Left cardiac atrium (tissue), 4 donors: ENCODE measurements at regions not wholly inside any gene's neighbourhood (a gene's known extent, or its start where the extent isn't known, plus 50 kb on each side); places are given as distances from the start of the nearest gene placed in this dataset.
"Not testable (repeated sequence)": the region's sequence is repeated elsewhere in the genome, so short reads cannot be mapped to it uniquely, and the experiment has no call there.

Source experiments
- ATAC-seq, 2 donors: fragments of 200-7000 bp; cut with Tn5 transposase; one replicate each; pipeline ENCODE4 v1.9.1; 2020; ENCODE audit warnings: mild to moderate bottlenecking in 2 of 2, moderate library complexity in 2 of 2
- DNase-seq: peaks from one replicate; pipeline ENCODE4 v3.0.0-alpha.2; 2020
- intact Hi-C, 2 donors: fragments of 100-400 bp; cut with DNase I; formaldehyde crosslinking; loops; one replicate each; pipeline versions ENCODE4 v1.14.1 to v1.15.1; 2022 to 2023
- donor health status: DM: no; HTN: yes; CAD: no.
- donor health status: DM: no; HTN: yes; CAD: no; lungs with severe emphysema.
- donor health status: DM: yes; HTN: yes; CAD: no.
- donor health status: Dilated cardiomyopathy.

DNA sequence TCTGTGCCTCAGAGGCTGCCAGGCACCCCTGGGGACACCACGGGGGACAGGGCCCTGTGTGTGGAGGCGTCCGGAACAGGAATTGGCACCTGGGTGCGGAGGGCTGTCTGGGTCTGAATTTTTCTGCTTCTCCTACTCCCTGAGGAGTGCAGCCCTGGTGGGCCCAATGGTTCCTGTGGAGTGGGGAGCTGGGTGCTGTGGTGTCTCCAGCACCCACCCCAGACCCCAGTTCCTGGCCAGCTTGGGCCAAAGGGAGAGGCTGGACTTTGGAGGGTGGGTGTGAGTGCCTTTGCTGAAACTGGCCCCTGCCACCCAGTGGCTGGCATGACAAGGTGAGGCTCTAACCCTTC is 240.6 kb downstream of the GOLGA6L6 start:
- intact Hi-C loops, DNase-seq, ATAC-seq: not testable (repeated sequence)

DNA sequence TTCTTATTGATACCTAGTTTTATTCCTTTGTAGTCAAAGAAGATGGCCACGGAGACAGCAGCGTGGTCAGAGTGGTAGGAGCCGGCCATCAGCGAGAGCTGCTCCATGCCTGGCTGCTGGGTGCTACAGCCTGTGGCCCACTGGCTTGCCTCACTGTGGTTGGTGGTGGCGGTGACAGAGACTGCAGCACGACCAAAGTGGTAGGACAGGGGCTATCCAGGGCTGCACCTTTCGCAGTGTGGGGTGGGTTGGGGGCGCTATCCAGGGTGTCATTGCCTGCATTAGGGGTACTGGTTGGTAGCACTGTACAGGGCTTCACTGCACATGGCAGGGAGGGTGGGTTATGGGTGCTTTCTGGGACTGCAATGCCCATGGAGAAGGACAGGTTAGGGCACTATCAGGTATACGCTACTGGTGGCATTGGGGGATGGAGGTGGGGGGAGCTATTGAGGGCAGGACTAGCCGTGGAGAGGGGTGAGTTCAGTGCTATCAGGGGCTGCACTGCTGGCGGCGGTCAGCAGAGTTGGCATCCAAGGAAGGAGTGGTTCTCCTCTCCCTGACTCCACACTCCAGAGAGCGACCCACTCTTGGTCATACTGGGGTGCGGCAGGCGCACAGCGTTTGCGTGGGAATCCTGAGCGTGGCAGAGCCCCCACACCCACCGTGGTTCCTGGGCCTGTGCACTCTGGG is 241.1 kb downstream of the GOLGA6L6 start:
- intact Hi-C loops, DNase-seq, ATAC-seq: not testable (repeated sequence)

DNA sequence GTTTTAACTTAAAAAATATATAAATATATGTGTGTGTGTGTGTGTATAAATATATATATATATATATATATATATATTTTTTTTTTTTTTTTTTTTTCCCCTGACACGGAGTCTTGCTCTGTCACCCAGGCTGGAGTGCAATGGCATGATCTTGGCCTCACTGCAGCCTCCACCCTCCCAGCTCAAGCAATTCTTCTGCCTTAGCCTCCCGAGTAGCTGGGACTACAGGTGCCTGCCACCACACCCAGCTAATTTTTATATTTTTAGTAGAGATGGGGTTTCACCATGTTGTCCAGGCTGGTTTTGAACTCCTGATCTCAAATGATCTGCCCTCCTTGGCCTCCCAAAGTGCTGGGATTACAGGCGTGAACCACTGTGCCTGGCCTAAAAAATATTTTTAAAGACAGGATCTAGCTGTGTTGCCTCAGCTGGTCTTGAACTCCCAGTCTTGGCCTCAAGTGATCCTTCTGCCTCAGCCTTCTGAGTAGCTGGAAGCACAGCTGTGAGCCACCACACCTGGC is 243.9 kb downstream of the GOLGA6L6 start:
- DNase-seq, intact Hi-C loops, ATAC-seq: not testable (repeated sequence)

DNA sequence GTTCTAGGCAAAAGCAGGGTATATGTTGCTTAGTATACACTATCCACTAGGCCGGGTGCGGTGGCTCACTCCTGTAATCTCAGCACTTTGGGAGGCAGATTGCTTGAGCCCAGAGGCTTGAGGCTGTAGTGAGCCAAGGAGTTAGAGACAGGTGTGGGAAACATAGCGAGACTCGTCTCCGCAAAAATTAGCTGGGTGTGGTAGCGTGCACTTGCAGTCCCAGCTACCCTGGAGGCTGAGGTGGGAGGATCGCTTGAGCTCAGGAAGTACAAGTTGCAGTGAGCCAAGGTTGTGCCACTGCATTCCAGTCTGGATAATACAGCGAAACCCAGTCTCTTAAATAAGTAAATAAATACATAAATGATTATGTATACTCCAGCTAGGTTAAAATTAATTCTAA is 245.3 kb downstream of the GOLGA6L6 start:
- DNase-seq, intact Hi-C loops, ATAC-seq: not testable (repeated sequence)

DNA sequence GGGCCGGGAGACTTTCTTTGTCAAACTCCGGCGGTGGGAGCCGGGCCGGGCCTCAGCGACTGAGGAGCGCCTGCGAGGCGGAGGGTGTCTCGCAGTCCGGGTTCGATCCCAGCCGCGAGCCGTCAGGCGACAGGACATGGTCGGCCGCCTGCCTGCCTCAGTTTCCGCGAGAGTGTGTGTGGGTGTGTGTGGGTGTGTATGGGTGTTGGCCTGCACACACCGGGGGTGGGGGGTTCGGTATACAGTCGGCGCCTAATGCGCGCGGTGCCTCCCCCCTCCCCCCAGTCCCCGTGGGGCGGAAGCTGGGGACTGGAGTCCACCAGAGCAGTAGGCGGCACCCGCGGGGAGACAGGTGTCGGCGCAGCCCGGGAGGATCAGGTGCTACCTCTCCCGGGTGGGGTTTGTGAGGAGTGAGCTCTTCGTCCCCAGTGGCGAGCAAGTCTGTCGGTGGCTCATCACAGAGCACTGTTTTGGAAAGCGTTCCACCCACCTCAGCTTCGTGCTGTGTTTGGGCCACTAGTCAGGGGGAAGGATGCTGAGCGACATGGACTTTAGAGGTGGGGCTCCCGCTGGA is 246.3 kb downstream of the GOLGA6L6 start:
- DNase-seq = no peak
- ATAC-seq = no peak
- intact Hi-C loops = no loop called here

DNA sequence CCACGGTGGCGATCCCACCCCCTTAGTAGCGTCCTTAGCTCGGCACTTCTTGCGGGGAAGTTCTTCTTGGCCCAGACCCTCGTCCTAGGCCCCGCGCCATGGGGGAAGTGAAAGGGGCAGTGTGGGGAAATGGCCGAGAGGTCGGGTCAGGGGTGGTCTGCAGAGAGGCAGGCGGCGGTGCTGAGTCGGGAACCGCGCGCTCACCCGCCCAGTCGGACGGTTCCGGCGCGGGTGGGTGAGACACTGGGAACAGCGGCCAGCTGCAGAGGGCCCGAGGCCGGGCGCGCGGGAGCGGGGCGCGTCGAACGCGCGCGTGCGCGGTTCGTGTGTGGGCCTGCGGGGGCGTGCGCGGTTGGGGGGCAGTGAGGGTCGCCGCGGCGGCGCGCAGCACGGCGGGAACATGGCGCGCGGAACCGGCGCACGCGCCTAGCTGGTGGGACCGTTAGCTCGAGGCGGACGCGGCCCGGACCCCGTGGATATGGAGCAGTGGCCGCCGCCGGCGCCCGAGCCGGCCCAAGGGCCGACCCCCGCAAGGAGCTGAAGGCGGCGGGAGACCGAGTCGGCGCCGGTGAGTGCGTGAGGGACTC is 246.9 kb downstream of the GOLGA6L6 start:
- ATAC-seq = no peak
- DNase-seq = no peak
- intact Hi-C loops = no loop called here

DNA sequence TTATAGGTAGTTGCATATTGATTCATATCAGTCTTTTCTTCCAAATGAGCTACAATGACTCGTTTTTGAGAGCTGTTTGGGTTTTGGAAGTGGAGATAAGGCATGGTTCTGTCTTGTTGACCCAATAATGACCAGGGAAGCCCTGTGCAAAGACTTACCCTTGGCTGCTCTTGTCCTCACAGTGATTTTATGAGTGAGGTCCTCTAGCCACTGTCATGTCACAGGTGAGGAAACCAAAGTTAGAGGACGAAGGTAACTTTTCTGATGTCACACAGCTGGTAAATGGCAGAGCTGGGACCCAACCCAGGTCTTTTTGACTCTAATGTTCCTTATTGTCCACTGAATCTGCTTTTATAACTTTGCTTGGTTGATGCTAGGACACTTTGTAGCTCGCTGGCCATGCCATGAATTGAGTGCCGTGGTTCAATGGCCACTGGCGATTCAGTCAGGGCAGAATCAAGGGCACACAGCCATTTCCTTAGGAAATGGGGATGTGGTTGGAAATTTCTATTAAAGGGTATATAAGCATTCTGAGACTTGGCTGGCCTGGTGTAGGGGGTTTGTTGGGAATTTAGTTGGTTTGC is 249.1 kb downstream of the GOLGA6L6 start:
- DNase-seq, intact Hi-C loops, ATAC-seq: not testable (repeated sequence)

DNA sequence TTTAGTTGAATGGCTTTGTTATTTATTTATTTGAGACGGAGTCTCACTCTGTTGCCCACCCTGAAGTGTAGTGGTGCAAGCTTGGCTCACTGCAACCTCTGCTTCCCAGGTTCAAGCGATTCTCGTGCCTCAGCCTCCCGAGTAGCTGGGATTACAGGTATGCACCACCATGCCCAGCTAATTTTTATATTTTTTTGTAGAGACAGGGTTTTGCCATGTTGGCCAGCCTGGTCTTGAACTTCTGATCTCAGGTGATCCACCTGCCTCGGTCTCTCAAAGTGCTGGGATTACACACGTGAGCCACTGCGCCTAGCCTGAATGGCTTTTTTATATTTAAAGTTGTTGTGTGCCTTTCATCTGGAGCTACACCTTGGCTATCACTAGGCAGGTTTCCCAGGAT is 250.0 kb downstream of the GOLGA6L6 start:
- DNase-seq, intact Hi-C loops, ATAC-seq: not testable (repeated sequence)

DNA sequence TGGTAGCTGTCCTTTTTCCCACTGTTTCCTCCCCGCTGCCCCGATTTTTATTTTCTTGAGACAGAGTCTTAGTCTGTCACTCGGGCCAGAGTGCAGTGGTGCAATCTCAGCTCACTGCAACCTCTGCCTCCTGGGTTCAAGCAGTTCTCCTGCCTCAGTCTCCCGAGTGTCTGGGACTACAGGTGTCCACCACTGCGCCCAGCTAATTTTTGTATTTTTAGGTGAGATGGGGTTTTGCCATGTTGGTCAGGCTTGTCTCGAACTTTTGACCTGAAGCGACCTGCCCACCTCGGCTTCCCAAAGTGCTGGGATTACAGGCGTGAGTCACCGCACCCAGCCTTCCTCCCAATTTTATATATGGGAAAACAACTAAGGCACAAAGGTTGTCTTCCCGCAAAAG is 251.0 kb downstream of the GOLGA6L6 start:
- DNase-seq, intact Hi-C loops: not testable (repeated sequence)

DNA sequence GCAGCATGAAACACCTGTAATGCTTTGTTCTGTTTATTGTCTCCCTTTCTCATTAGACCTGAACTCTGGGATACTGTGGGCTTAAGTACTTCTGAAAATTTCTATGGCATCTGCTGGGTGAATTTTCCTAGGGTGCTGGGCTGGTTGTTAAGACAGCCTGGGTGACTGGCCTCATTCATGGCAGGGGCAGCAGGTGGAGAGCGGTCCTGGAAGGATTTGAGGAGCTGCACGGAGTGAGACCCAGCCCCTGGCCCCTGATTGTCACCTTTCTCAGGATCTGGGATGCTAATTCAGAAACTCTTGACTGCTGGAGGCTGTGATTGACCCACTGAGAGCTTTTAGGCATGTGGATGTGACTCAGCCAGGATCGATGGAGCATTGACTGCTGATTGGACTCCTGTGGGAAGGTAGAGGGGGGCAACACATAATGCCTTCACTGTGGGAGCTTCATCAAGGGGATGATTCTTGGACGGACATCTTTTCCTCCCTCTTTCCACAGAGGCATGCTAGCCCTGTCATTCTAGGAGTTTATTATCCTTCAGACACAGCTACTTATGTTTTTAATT is 252.0 kb downstream of the GOLGA6L6 start:
- not testable (repeated sequence) for DNase-seq, ATAC-seq

More for the DNA sequence above, 251.0 kb downstream of the GOLGA6L6 start:
- ATAC-seq = not testable (repeated sequence)

DNA sequence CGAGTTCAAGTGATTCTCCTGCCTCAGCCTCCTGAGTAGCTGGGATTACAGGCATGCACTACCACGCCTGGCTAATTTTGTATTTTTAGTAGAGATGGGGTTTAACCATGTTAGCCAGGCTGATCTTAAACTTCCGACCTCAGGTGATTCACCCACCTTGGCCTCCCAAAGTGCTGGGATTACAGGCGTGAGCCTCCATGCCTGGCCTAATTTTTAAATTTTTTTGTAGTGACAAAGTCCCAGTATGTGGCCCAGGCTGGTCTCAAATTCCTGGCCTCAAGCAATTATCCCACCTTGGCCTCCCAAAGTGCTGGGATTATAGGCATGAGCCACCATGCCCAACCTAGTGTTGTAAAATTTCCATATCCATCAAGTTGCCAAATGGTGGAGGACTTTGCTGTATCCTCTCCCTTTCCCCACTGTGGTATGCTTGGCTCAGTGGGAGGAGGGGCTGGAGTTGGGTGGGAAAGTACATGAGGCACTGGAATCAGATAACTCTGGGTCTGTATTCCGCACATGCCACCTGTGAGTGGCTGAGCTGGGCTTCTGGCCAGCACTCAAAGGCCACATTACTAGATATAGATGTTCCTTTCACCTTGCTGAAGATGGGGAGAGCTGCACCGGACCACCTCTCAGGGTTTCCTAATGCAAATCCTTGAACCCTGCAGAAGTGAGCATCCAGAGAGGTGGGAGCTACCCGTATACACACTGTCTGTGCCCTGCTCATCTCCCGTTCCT is 252.6 kb downstream of the GOLGA6L6 start:
- intact Hi-C loops, ATAC-seq, DNase-seq: not testable (repeated sequence)

More for the DNA sequence above, 252.0 kb downstream of the GOLGA6L6 start:
- intact Hi-C loops = not testable (repeated sequence)

DNA sequence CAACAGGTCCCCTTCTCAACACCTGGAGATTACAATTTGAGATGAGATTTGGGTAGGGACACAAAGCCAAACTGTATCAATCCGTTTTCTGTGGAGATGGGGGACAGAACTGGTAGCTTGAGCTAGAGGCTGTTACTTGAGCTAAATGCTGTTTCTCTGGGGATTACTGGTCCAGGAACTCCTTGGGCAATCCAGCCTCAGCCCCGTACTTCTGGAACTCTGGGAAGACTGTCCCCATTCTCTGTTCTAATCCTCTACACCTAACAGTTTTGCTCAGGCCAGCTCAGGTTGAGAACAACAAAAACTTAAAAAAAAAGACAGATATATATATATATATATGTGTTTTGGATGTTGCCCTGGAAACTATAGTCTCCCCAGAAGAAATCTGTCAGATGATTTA is 255.0 kb downstream of the GOLGA6L6 start:
- DNase-seq, intact Hi-C loops, ATAC-seq: not testable (repeated sequence)

DNA sequence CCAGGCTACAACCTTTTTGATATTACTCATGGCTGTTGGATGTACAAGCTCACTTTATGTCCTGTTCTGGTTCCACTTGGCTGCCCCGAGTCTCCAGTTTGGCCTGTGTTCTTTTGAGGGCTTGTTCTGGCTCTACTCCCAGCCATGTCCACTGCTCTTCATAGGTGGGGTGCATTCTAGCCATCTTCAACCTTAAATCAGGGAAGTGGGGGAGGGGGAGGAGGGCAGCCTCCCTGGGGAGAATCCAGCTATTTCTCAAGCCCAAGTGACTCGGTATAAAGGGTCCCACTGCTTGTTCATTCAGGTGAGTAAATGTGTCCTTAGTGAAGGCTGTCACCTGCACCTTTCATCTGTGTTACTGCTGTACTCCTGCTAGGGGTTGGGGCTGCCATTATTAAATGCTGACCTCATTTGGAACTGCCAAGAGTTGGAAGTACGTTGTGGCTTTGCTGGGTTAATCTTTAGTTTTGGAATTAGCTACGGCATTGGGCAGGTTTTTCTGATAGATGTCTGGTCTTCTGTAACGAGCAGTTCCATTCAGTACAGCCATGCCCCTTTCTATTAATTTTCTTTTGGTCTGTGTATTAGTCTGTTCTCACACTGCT is 255.8 kb downstream of the GOLGA6L6 start:
- intact Hi-C loops, DNase-seq, ATAC-seq: not testable (repeated sequence)

DNA sequence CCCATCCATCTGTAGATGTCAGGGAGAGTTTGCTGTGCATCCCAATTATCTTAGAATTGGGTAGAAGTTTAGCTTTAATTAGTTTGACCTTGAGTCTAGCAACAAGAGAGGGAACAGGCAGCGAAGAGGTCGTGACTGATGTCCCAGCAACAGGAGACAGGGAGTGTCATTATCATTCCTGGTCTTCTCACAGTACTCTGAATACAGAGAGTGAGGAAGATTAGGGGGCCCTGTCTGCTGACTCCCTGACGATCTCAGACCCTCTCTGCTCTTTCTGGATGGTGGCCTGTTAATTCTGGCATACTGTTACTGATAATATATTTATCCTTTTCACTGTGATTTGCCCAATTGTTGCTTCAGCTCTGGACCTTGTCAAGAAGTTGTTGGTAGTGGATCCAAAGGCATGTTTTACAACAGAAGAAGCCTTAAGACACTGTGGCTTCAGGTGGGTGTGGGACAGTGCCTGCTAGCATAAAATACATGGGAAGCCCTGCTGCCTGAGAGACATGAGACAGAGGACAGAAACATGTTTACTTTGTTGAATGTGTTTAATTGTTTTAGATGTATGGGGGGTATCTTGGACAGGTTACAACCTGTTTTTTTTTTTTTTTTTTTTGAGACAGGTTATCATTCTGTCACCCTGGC is 256.6 kb downstream of the GOLGA6L6 start:
- ATAC-seq, DNase-seq, intact Hi-C loops: not testable (repeated sequence)

DNA sequence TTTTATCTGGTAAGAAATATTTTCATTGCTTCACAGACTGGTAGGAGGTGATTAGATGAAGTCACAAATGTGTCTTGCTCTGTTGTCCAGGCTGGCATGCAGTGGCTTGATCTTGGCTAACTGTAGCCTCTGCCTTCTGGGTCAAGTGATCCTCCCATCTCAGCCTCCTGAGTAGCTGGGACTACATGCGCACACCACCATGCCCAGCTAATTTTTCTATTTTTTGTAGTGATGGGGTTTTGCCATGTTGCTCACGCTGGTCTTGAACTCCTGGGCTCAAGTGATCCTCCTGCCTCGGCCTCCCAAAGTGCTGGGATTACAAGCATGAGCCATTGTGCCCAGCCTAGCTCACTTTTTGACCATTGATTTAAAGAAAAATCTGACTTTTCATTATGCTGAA is 257.9 kb downstream of the GOLGA6L6 start:
- ATAC-seq, DNase-seq, intact Hi-C loops: not testable (repeated sequence)

DNA sequence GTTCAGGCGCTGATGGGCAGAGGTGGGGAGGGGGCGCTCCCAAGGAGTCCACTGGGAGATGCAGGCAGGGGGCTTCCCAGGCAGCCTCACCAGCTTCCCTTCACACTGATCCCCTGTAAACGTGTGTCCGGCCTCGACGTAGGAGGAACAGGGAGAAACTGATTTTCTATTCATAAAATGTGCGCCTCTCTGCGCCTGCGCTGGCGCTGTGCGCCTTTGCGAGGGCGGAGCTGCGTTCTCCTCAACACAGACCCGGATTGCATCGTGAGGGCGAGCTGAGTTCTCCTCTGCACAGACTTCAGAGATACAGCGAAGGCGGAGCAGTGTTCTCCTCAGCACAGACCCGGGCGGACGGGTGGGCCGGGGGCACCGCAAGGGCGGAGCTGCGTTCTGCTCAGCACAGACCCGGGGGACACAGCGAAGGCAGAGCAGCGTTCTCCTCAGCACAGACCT is 259.1 kb downstream of the GOLGA6L6 start:
- intact Hi-C loops, ATAC-seq, DNase-seq: not testable (repeated sequence)

DNA sequence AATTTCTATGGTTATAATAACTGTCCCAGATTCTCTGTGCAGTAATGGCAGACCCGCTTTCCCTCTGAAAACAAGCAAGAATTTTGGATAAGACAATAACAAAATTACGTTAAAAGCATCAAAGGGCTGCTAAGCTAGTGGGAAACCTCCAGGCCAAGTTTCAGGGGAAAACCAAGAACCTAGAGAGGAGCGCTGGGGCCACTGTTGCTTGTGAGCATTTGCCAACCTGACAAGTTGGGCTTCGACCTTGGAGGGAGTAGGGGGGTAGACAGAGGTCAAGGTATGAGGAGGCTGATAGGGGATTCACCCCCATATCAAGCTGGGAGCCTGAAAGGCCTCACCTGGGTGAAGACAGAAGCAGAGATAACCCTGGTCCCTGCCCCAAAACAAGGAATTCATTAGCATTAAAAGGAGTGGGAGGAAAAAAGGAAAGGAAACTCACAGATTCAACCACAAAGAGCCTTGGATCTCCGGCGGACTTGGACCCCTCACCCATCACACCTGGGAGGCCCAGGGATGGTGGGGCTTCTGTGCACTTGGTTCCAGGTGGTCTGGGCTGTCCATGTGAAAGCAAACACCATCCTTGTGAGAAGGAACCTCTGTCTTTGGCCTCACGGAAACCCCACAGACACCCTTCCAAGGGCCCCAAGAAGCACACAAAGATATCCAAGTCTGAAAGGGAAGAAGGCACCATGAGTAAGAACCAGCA is 259.9 kb downstream of the GOLGA6L6 start:
- ATAC-seq, intact Hi-C loops, DNase-seq: not testable (repeated sequence)
